ENCODE measurements at regions not wholly inside any gene's neighbourhood (a gene's known extent, or its start where the extent isn't known, plus 50 kb on each side); places are given as distances from the start of the nearest gene placed in this dataset.

DNA sequence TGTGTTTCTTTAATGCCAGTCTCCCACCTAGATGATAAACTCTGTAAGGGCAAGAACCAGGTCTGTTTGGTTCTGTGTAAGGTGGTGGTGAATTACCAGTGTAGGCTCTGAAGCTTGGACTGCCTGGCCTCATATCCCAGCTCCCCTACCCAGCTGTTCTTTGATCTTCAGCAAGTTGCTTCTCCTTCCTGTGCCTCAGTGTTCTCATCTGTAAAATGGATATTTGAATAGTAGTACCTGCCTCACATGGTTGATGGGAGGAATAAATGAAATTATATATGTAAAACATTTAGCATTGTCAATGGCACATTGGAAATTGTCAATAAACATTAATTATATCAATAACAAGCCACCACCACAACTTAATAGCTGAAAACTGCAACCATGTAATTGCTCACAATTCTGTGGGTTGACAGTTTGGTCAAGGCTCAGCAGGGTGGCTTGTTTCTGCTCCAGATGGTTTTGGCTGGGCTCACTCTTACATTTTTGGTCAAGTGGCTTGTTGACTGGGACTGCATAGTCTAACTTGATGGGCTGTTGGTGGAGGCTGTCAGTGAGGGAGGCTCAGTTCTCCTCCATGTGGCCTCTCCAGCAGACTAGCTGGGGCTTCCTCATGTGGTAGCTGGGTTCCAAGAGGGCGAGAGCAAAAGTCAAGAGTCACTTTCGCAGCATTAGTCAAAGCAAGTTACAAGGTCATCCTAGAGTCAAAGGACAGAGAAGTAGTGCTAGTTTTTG is 84.5 kb upstream of the DUSP5 start (continued):
- TF ChIP-seq ZNF839 (CRISPR knock-in tag; IDR thresholded peaks at IDR 0.05; ENCODE audit: borderline replicate concordance) (no peak), ZNF547 (CRISPR knock-in tag; IDR thresholded peaks at IDR 0.05) (no peak), TBL1XR1 (IDR thresholded peaks at IDR 0.05; ENCODE audit: borderline replicate concordance, low read length, partially characterized antibody) (no peak), WIZ (CRISPR knock-in tag; IDR thresholded peaks at IDR 0.05) (no peak), ZNF775 (CRISPR knock-in tag; IDR thresholded peaks at IDR 0.05; ENCODE audit: borderline replicate concordance) (no peak), NR3C1 (CRISPR knock-in tag; IDR thresholded peaks at IDR 0.05) (no peak), FOSL1 (CRISPR knock-in tag; IDR thresholded peaks at IDR 0.05; ENCODE audit: borderline replicate concordance) (no peak), GATA4 (IDR thresholded peaks at IDR 0.05; ENCODE audit: borderline replicate concordance, low read depth) (no peak), ZNF343 (CRISPR knock-in tag; IDR thresholded peaks at IDR 0.05) (no peak)
- TF ChIP-seq, protein P1, sequence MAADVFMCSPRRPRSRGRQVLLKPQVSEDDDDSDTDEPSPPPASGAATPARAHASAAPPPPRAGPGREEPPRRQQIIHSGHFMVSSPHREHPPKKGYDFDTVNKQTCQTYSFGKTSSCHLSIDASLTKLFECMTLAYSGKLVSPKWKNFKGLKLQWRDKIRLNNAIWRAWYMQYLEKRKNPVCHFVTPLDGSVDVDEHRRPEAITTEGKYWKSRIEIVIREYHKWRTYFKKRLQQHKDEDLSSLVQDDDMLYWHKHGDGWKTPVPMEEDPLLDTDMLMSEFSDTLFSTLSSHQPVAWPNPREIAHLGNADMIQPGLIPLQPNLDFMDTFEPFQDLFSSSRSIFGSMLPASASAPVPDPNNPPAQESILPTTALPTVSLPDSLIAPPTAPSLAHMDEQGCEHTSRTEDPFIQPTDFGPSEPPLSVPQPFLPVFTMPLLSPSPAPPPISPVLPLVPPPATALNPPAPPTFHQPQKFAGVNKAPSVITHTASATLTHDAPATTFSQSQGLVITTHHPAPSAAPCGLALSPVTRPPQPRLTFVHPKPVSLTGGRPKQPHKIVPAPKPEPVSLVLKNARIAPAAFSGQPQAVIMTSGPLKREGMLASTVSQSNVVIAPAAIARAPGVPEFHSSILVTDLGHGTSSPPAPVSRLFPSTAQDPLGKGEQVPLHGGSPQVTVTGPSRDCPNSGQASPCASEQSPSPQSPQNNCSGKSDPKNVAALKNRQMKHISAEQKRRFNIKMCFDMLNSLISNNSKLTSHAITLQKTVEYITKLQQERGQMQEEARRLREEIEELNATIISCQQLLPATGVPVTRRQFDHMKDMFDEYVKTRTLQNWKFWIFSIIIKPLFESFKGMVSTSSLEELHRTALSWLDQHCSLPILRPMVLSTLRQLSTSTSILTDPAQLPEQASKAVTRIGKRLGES (CRISPR knock-in tag; IDR thresholded peaks at IDR 0.05; ENCODE audit: borderline replicate concordance): no peak
- TF ChIP-seq, protein P2, sequence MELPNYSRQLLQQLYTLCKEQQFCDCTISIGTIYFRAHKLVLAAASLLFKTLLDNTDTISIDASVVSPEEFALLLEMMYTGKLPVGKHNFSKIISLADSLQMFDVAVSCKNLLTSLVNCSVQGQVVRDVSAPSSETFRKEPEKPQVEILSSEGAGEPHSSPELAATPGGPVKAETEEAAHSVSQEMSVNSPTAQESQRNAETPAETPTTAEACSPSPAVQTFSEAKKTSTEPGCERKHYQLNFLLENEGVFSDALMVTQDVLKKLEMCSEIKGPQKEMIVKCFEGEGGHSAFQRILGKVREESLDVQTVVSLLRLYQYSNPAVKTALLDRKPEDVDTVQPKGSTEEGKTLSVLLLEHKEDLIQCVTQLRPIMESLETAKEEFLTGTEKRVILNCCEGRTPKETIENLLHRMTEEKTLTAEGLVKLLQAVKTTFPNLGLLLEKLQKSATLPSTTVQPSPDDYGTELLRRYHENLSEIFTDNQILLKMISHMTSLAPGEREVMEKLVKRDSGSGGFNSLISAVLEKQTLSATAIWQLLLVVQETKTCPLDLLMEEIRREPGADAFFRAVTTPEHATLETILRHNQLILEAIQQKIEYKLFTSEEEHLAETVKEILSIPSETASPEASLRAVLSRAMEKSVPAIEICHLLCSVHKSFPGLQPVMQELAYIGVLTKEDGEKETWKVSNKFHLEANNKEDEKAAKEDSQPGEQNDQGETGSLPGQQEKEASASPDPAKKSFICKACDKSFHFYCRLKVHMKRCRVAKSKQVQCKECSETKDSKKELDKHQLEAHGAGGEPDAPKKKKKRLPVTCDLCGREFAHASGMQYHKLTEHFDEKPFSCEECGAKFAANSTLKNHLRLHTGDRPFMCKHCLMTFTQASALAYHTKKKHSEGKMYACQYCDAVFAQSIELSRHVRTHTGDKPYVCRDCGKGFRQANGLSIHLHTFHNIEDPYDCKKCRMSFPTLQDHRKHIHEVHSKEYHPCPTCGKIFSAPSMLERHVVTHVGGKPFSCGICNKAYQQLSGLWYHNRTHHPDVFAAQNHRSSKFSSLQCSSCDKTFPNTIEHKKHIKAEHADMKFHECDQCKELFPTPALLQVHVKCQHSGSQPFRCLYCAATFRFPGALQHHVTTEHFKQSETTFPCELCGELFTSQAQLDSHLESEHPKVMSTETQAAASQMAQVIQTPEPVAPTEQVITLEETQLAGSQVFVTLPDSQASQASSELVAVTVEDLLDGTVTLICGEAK (IDR thresholded peaks at IDR 0.05): no peak
- TF ChIP-seq, protein P2 (CRISPR knock-in tag; IDR thresholded peaks at IDR 0.05): no peak
- TF ChIP-seq, protein P3, sequence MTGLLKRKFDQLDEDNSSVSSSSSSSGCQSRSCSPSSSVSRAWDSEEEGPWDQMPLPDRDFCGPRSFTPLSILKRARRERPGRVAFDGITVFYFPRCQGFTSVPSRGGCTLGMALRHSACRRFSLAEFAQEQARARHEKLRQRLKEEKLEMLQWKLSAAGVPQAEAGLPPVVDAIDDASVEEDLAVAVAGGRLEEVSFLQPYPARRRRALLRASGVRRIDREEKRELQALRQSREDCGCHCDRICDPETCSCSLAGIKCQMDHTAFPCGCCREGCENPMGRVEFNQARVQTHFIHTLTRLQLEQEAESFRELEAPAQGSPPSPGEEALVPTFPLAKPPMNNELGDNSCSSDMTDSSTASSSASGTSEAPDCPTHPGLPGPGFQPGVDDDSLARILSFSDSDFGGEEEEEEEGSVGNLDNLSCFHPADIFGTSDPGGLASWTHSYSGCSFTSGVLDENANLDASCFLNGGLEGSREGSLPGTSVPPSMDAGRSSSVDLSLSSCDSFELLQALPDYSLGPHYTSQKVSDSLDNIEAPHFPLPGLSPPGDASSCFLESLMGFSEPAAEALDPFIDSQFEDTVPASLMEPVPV (CRISPR knock-in tag; IDR thresholded peaks at IDR 0.05): no peak
- TF ChIP-seq, protein P4, sequence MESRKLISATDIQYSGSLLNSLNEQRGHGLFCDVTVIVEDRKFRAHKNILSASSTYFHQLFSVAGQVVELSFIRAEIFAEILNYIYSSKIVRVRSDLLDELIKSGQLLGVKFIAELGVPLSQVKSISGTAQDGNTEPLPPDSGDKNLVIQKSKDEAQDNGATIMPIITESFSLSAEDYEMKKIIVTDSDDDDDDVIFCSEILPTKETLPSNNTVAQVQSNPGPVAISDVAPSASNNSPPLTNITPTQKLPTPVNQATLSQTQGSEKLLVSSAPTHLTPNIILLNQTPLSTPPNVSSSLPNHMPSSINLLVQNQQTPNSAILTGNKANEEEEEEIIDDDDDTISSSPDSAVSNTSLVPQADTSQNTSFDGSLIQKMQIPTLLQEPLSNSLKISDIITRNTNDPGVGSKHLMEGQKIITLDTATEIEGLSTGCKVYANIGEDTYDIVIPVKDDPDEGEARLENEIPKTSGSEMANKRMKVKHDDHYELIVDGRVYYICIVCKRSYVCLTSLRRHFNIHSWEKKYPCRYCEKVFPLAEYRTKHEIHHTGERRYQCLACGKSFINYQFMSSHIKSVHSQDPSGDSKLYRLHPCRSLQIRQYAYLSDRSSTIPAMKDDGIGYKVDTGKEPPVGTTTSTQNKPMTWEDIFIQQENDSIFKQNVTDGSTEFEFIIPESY (CRISPR knock-in tag; IDR thresholded peaks at IDR 0.05): no peak

All from HepG2 (cell line).